Smooth muscle cell (in vitro differentiated cells): ENCODE measurements at regions not wholly inside any gene's neighbourhood (a gene's known extent, or its start where the extent isn't known, plus 50 kb on each side); places are given as distances from the start of the nearest gene placed in this dataset.

Experiments used
- DNase-seq: peaks from one replicate; lab custom pipeline; 2025; ENCODE audit not compliant: unreplicated experiment; lab: John Stamatoyannopoulos, UW
- H2AFZ ChIP-seq: fragments of 200-600 bp; sonication (generic); 2 replicates; pipeline ENCODE4 v1.6.0; 2016; ENCODE audit warnings: antibody characterized with exemption, low read depth, mild to moderate bottlenecking
- H3F3A ChIP-seq: fragments of 200-600 bp; sonication (generic); 2 replicates; pipeline ENCODE4 v1.6.0; 2017; ENCODE audit warnings: antibody characterized with exemption, low read depth
- H3K27ac ChIP-seq: fragments of 200-600 bp; sonication (generic); 2 replicates; pipeline ENCODE4 v1.5.1; 2016; ENCODE audit warnings: low read depth, mild to moderate bottlenecking
- H3K27me3 ChIP-seq: fragments of 200-600 bp; sonication (generic); 2 replicates; pipeline ENCODE4 v1.6.1; 2016; ENCODE audit warnings: low read depth, mild to moderate bottlenecking
- H3K36me3 ChIP-seq: fragments of 200-600 bp; sonication (generic); 2 replicates; pipeline ENCODE4 v1.5.1; 2016; ENCODE audit warnings: low read depth
- H3K4me1 ChIP-seq: fragments of 200-600 bp; sonication (generic); 2 replicates; pipeline ENCODE4 v1.5.1; 2016; ENCODE audit warnings: low read depth
- H3K4me2 ChIP-seq: fragments of 200-600 bp; sonication (generic); 2 replicates; pipeline ENCODE4 v1.6.0; 2016; ENCODE audit warnings: mild to moderate bottlenecking
- H3K4me3 ChIP-seq: fragments of 200-600 bp; sonication (generic); 2 replicates; pipeline ENCODE4 v1.5.1; 2016; ENCODE audit warnings: mild to moderate bottlenecking
- H3K79me2 ChIP-seq: fragments of 200-600 bp; sonication (generic); 2 replicates; pipeline ENCODE4 v1.6.0; 2016; ENCODE audit warnings: low read depth, mild to moderate bottlenecking
- H3K9ac ChIP-seq: fragments of 200-600 bp; sonication (generic); 2 replicates; pipeline ENCODE4 v1.6.0; 2016; ENCODE audit warnings: low read depth
- H3K9me3 ChIP-seq: fragments of 200-600 bp; sonication (generic); replicated peaks from 2 replicates; pipeline ENCODE4 v1.5.1; 2016; ENCODE audit warnings: low read depth
- H4K20me1 ChIP-seq: fragments of 200-600 bp; sonication (generic); 2 replicates; pipeline ENCODE4 v1.6.0; 2016; ENCODE audit warnings: low read depth
- CTCF ChIP-seq: fragments of 200-600 bp; sonication (generic); IDR thresholded peaks from 2 replicates; pipeline ENCODE4 v1.5.1; 2017; ENCODE audit warnings: borderline replicate concordance, mild to moderate bottlenecking, antibody characterized with exemption; ENCODE audit not compliant: insufficient read depth, poor library complexity, severe bottlenecking
- WGBS: methylation state at CpG from one replicate; pipeline ENCODE4 v1.1.7; 2016; ENCODE audit warnings: low lambda C conversion rate; 5-methylcytosine and 5-hydroxymethylcytosine counted together

GRCh38 chr2:7813541-7814292, 868.1 kb upstream of the ID2 start:
- no peak for TF ChIP-seq CTCF
- no peaks in the 10 kb centered on the region for H3F3A ChIP-seq
- WGBS, result 94% methylated on average over 9 of the region's 9 CpGs

GRCh38 chr2:7815726-7816125, 866.1 kb upstream of the ID2 start:
- H3K27ac ChIP-seq, result no peak overlapping the region
- H3K79me2 ChIP-seq, result no peaks in the 10 kb centered on the region
- H3K4me1 ChIP-seq, result no peaks in the 10 kb centered on the region
- H3K9ac ChIP-seq, result no peak overlapping the region
- no peaks in the 10 kb centered on the region for H3F3A ChIP-seq
- 86% methylated on average over 3 of the region's 3 CpGs for WGBS
- H3K4me2 ChIP-seq, result no peak overlapping the region
- no peaks in the 10 kb centered on the region for H3K36me3 ChIP-seq
- H2AFZ ChIP-seq, result no peak overlapping the region
- no peak for TF ChIP-seq CTCF
- H3K4me3 ChIP-seq, result no peak overlapping the region
- H4K20me1 ChIP-seq, result no peaks in the 10 kb centered on the region
- no peak for DNase-seq
- no peaks in the 10 kb centered on the region for H3K9me3 ChIP-seq
- no peaks in the 10 kb centered on the region for H3K27me3 ChIP-seq

More at GRCh38 chr2:7813541-7814292, 868.1 kb upstream of the ID2 start:
- H3K79me2 ChIP-seq, result no peaks in the 10 kb centered on the region
- no peaks in the 10 kb centered on the region for H3K27me3 ChIP-seq
- no peak overlapping the region for H3K4me2 ChIP-seq
- H3K27ac ChIP-seq, result no peak overlapping the region
- no peaks in the 10 kb centered on the region for H3K9me3 ChIP-seq
- no peak overlapping the region for H2AFZ ChIP-seq
- H3K4me1 ChIP-seq, result no peaks in the 10 kb centered on the region
- no peak overlapping the region for H3K4me3 ChIP-seq
- H3K36me3 ChIP-seq, result no peaks in the 10 kb centered on the region
- H3K9ac ChIP-seq, result no peak overlapping the region
- H4K20me1 ChIP-seq, result no peaks in the 10 kb centered on the region
- no peak for DNase-seq

- Histone ChIP-seq H3K79me2 (no peaks in the 10 kb centered on the region), H3K4me2 (no peak overlapping the region), H3K9me3 (no peaks in the 10 kb centered on the region), H3F3A (no peaks in the 10 kb centered on the region), H4K20me1 (no peaks in the 10 kb centered on the region), H3K4me1 (no peaks in the 10 kb centered on the region), H2AFZ (no peak overlapping the region), H3K27ac (no peak overlapping the region), H3K4me3 (no peak overlapping the region), H3K9ac (no peak overlapping the region), H3K36me3 (no peaks in the 10 kb centered on the region), H3K27me3 (no peaks in the 10 kb centered on the region)
- WGBS, result 95% methylated on average over 7 of the region's 7 CpGs
- no peak for DNase-seq
- no peak for TF ChIP-seq CTCF
Measured at GRCh38 chr2:7816233-7816632, 865.6 kb upstream of the ID2 start.

- H3K27me3 ChIP-seq, result no peaks in the 10 kb centered on the region
- H3K4me1 ChIP-seq, result no peaks in the 10 kb centered on the region
- no peaks in the 10 kb centered on the region for H4K20me1 ChIP-seq
- no peak overlapping the region for H3K4me3 ChIP-seq
- no peak overlapping the region for H2AFZ ChIP-seq
- no peak for TF ChIP-seq CTCF
- no peak overlapping the region for H3K27ac ChIP-seq
- 87% methylated on average over 2 of the region's 2 CpGs for WGBS
- no peaks in the 10 kb centered on the region for H3F3A ChIP-seq
- no peaks in the 10 kb centered on the region for H3K9me3 ChIP-seq
- no peak overlapping the region for H3K4me2 ChIP-seq
- no peak overlapping the region for H3K9ac ChIP-seq
- H3K36me3 ChIP-seq, result no peaks in the 10 kb centered on the region
- H3K79me2 ChIP-seq, result no peaks in the 10 kb centered on the region
- DNase-seq, result no peak
Measured at GRCh38 chr2:7816944-7817343, 864.9 kb upstream of the ID2 start.
